Activated naive CD8-positive, alpha-beta T cell treated with anti-CD3 and anti-CD28 coated beads for 36 hours (primary cell): ENCODE measurements at regions not wholly inside any gene's neighbourhood (a gene's known extent, or its start where the extent isn't known, plus 50 kb on each side); places are given as distances from the start of the nearest gene placed in this dataset.

ENCODE experiments used
- DNase-seq: peaks from one replicate; pipeline ENCODE4 v3.0.0; 2021
- H3K27ac Mint-ChIP-seq: one replicate; pipeline ENCODE4 v1.8.0; 2022; ENCODE audit warnings: mild to moderate bottlenecking, moderate library complexity, mixed read lengths
- H3K27me3 Mint-ChIP-seq: one replicate; pipeline ENCODE4 v1.8.0; 2022; ENCODE audit warnings: mild to moderate bottlenecking, mixed read lengths
- H3K36me3 Mint-ChIP-seq: one replicate; pipeline ENCODE4 v1.8.0; 2021; ENCODE audit warnings: mild to moderate bottlenecking, mixed read lengths
- H3K4me1 Mint-ChIP-seq: one replicate; pipeline ENCODE4 v1.8.0; 2021; ENCODE audit warnings: mixed read lengths
- H3K4me3 Mint-ChIP-seq: one replicate; pipeline ENCODE4 v1.8.0; 2022; ENCODE audit warnings: mild to moderate bottlenecking, moderate library complexity, mixed read lengths
- H3K9me3 Mint-ChIP-seq: one replicate; pipeline ENCODE4 v1.8.0; 2022; ENCODE audit warnings: mixed read lengths

GRCh38 chr10:31702005-31702404, 226.6 kb downstream of the ARHGAP12 start:
- peaks cover 9% of the 10 kb centered on the region for H3K4me1 Mint-ChIP-seq
- H3K27me3 Mint-ChIP-seq: no peaks in the 10 kb centered on the region
- no peaks in the 10 kb centered on the region for H3K36me3 Mint-ChIP-seq
- no peak overlapping the region for H3K4me3 Mint-ChIP-seq
- H3K9me3 Mint-ChIP-seq: peaks cover 7% of the 10 kb centered on the region
- DNase-seq: no peak
- no peak overlapping the region for H3K27ac Mint-ChIP-seq

- Mint-ChIP-seq H3K36me3 (no peaks in the 10 kb centered on the region), H3K4me3 (no peak overlapping the region), H3K4me1 (peaks cover 6% of the 10 kb centered on the region), H3K9me3 (peaks cover 7% of the 10 kb centered on the region), H3K27me3 (no peaks in the 10 kb centered on the region), H3K27ac (no peak overlapping the region)
- no peak for DNase-seq
Observed at GRCh38 chr10:31701546-31701945, 227.1 kb downstream of the ARHGAP12 start.

GRCh38 chr10:31700181-31700611, 228.4 kb downstream of the ARHGAP12 start:
- no peak for DNase-seq
- Mint-ChIP-seq H3K36me3 (no peaks in the 10 kb centered on the region), H3K27me3 (no peaks in the 10 kb centered on the region), H3K27ac (no peak overlapping the region), H3K9me3 (peaks cover 7% of the 10 kb centered on the region), H3K4me3 (no peak overlapping the region), H3K4me1 (peaks cover 6% of the 10 kb centered on the region)

GRCh38 chr10:31698181-31698830, 230.3 kb downstream of the ARHGAP12 start:
- DNase-seq: no peak
- Mint-ChIP-seq H3K4me3 (no peak overlapping the region), H3K36me3 (no peaks in the 10 kb centered on the region), H3K9me3 (peaks cover 3% of the 10 kb centered on the region), H3K27ac (no peak overlapping the region), H3K27me3 (no peaks in the 10 kb centered on the region), H3K4me1 (peaks cover 6% of the 10 kb centered on the region)

GRCh38 chr10:31697271-31698180, 231.1 kb downstream of the ARHGAP12 start:
- H3K9me3 Mint-ChIP-seq: peaks cover 1% of the 10 kb centered on the region
- DNase-seq: no peak
- no peak overlapping the region for H3K27ac Mint-ChIP-seq
- H3K36me3 Mint-ChIP-seq: no peaks in the 10 kb centered on the region
- peaks cover 6% of the 10 kb centered on the region for H3K4me1 Mint-ChIP-seq
- no peaks in the 10 kb centered on the region for H3K27me3 Mint-ChIP-seq
- H3K4me3 Mint-ChIP-seq: no peak overlapping the region

GRCh38 chr10:31694929-31695837, 233.4 kb downstream of the ARHGAP12 start:
- H3K4me1 Mint-ChIP-seq: peaks cover 3% of the 10 kb centered on the region
- H3K27me3 Mint-ChIP-seq: no peaks in the 10 kb centered on the region
- H3K36me3 Mint-ChIP-seq: no peaks in the 10 kb centered on the region
- no peak overlapping the region for H3K4me3 Mint-ChIP-seq
- H3K9me3 Mint-ChIP-seq: no peaks in the 10 kb centered on the region
- no peak for DNase-seq
- no peak overlapping the region for H3K27ac Mint-ChIP-seq

GRCh38 chr10:31694126-31694685, 234.4 kb downstream of the ARHGAP12 start:
- no peak for DNase-seq
- H3K4me1 Mint-ChIP-seq: no peaks in the 10 kb centered on the region
- H3K36me3 Mint-ChIP-seq: no peaks in the 10 kb centered on the region
- no peak overlapping the region for H3K4me3 Mint-ChIP-seq
- no peaks in the 10 kb centered on the region for H3K27me3 Mint-ChIP-seq
- H3K27ac Mint-ChIP-seq: no peak overlapping the region
- H3K9me3 Mint-ChIP-seq: peaks cover 2% of the 10 kb centered on the region

- H3K4me1 Mint-ChIP-seq: no peaks in the 10 kb centered on the region
- H3K27ac Mint-ChIP-seq: no peak overlapping the region
- H3K36me3 Mint-ChIP-seq: no peaks in the 10 kb centered on the region
- peaks cover 8% of the 10 kb centered on the region for H3K9me3 Mint-ChIP-seq
- no peak overlapping the region for H3K4me3 Mint-ChIP-seq
- no peak for DNase-seq
- H3K27me3 Mint-ChIP-seq: no peaks in the 10 kb centered on the region
Observed at GRCh38 chr10:31693491-31693890, 235.1 kb downstream of the ARHGAP12 start.

- peaks cover 21% of the 10 kb centered on the region for H3K9me3 Mint-ChIP-seq
- no peak for DNase-seq
- no peak overlapping the region for H3K4me3 Mint-ChIP-seq
- H3K4me1 Mint-ChIP-seq: no peaks in the 10 kb centered on the region
- H3K27me3 Mint-ChIP-seq: no peaks in the 10 kb centered on the region
- no peak overlapping the region for H3K27ac Mint-ChIP-seq
- no peaks in the 10 kb centered on the region for H3K36me3 Mint-ChIP-seq
Observed at GRCh38 chr10:31689233-31689632, 239.4 kb downstream of the ARHGAP12 start.

GRCh38 chr10:31687663-31688482, 240.8 kb downstream of the ARHGAP12 start:
- H3K9me3 Mint-ChIP-seq: peaks cover 28% of the 10 kb centered on the region
- no peaks in the 10 kb centered on the region for H3K36me3 Mint-ChIP-seq

GRCh38 chr10:31686599-31686998, 242.0 kb downstream of the ARHGAP12 start:
- Mint-ChIP-seq H3K27ac (no peak overlapping the region), H3K36me3 (no peaks in the 10 kb centered on the region), H3K4me1 (no peaks in the 10 kb centered on the region), H3K4me3 (no peak overlapping the region), H3K9me3 (peaks cover 38% of the 10 kb centered on the region), H3K27me3 (no peaks in the 10 kb centered on the region)
- no peak for DNase-seq

More at GRCh38 chr10:31687663-31688482, 240.8 kb downstream of the ARHGAP12 start:
- Mint-ChIP-seq H3K4me1 (no peaks in the 10 kb centered on the region), H3K4me3 (no peak overlapping the region), H3K27ac (no peak overlapping the region), H3K27me3 (no peaks in the 10 kb centered on the region)
- no peak for DNase-seq

- no peaks in the 10 kb centered on the region for H3K4me1 Mint-ChIP-seq
- no peaks in the 10 kb centered on the region for H3K36me3 Mint-ChIP-seq
- H3K4me3 Mint-ChIP-seq: no peak overlapping the region
- peaks cover 33% of the 10 kb centered on the region for H3K9me3 Mint-ChIP-seq
- H3K27me3 Mint-ChIP-seq: no peaks in the 10 kb centered on the region
- DNase-seq: no peak
- no peak overlapping the region for H3K27ac Mint-ChIP-seq
Observed at GRCh38 chr10:31683682-31684081, 244.9 kb downstream of the ARHGAP12 start.

GRCh38 chr10:31679936-31680335, 248.7 kb downstream of the ARHGAP12 start:
- Mint-ChIP-seq H3K4me3 (no peak overlapping the region), H3K9me3 (peaks cover 28% of the 10 kb centered on the region), H3K4me1 (no peaks in the 10 kb centered on the region), H3K27ac (no peak overlapping the region), H3K27me3 (no peaks in the 10 kb centered on the region), H3K36me3 (no peaks in the 10 kb centered on the region)
- no peak for DNase-seq
